ENCODE measurements at regions not wholly inside any gene's neighbourhood (a gene's known extent, or its start where the extent isn't known, plus 50 kb on each side); places are given as distances from the start of the nearest gene placed in this dataset.
"Not testable (repeated sequence)": the region's sequence is repeated elsewhere in the genome, so short reads cannot be mapped to it uniquely, and the experiment has no call there.

- CTCF ChIA-PET; H3K27me3 Mint-ChIP-seq; H3K27ac Mint-ChIP-seq; H3K36me3 Mint-ChIP-seq (ENCODE audit: low read depth); H3K4me1 Mint-ChIP-seq; H3K9me3 Mint-ChIP-seq; POLR2A ChIA-PET; H3K4me3 Mint-ChIP-seq; DNase-seq: not testable (repeated sequence)
Measured at GRCh38 chr15:21174761-21175160, 265.5 kb downstream of the POTEB3 start.

DNA sequence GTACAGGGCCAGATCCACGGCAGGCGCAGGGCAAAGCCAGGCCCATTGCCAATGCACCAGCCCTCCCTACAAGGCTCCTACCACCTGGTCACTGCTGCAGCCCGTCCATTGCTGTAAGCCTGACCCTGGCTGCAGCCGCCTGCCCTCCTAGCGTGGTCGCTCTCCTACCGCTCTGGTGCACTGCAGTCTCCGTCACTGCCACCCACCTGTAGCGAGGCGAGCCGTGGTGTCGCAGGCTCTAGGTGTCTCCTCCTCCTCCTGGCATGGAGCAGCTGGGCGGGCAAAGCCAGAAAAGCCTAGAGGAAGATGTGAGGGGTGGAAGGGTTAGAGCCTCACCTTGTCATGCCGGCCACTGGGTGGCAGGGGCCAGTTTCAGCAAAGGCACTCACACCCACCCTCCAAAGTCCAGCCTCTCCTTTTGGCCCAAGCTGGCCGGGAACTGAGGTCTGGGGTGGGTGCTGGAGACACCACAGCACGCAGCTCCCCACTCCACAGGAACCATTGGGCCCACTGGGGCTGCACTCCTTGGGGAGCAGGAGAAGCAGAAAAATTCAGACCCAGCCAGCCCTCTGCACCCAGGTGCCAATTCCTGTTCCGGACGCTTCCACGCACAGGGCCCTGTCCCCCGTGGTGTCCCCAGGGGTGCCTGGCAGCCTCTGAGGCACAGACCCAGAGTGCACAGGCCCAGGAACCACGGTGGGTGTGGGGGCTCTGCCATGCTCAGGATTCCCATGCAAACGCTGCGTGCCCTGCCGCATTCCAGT, 285.3 kb upstream of the POTEB2 start:
- H3K9me3 Mint-ChIP-seq; H3K4me1 Mint-ChIP-seq; H3K4me3 Mint-ChIP-seq; H3K36me3 Mint-ChIP-seq (ENCODE audit: low read depth); DNase-seq; H3K27ac Mint-ChIP-seq; POLR2A ChIA-PET; CTCF ChIA-PET; H3K27me3 Mint-ChIP-seq: not testable (repeated sequence)

DNA sequence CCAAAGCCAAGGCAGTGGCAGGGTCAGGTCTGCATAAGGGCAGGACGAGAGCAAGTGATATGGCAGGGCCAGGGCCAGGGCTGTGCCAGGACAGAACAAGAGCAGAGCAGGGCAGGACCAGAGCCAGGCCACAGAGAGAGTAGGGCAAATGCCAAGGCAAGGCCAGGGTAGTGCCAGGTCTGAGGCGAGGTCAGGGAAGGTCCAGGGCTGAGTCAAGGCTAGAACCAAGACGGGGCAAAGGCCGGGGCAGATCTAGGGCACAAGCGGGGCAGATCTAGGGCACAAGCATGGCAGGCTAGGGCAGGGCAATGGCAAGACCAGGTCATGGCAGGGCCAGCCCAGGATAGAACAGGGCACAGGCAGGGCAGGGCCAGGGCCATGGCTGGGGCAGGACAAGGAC, 282.0 kb upstream of the POTEB2 start:
- H3K27me3 Mint-ChIP-seq; H3K4me1 Mint-ChIP-seq; H3K4me3 Mint-ChIP-seq; POLR2A ChIA-PET; DNase-seq; H3K9me3 Mint-ChIP-seq; H3K36me3 Mint-ChIP-seq (ENCODE audit: low read depth); H3K27ac Mint-ChIP-seq; CTCF ChIA-PET: not testable (repeated sequence)

GRCh38 chr15:21133893-21134292, 267.8 kb upstream of the POTEB2 start:
- H3K9me3 Mint-ChIP-seq; DNase-seq; CTCF ChIA-PET; POLR2A ChIA-PET; H3K27ac Mint-ChIP-seq; H3K4me3 Mint-ChIP-seq; H3K4me1 Mint-ChIP-seq; H3K36me3 Mint-ChIP-seq (ENCODE audit: low read depth); H3K27me3 Mint-ChIP-seq: not testable (repeated sequence)

DNA sequence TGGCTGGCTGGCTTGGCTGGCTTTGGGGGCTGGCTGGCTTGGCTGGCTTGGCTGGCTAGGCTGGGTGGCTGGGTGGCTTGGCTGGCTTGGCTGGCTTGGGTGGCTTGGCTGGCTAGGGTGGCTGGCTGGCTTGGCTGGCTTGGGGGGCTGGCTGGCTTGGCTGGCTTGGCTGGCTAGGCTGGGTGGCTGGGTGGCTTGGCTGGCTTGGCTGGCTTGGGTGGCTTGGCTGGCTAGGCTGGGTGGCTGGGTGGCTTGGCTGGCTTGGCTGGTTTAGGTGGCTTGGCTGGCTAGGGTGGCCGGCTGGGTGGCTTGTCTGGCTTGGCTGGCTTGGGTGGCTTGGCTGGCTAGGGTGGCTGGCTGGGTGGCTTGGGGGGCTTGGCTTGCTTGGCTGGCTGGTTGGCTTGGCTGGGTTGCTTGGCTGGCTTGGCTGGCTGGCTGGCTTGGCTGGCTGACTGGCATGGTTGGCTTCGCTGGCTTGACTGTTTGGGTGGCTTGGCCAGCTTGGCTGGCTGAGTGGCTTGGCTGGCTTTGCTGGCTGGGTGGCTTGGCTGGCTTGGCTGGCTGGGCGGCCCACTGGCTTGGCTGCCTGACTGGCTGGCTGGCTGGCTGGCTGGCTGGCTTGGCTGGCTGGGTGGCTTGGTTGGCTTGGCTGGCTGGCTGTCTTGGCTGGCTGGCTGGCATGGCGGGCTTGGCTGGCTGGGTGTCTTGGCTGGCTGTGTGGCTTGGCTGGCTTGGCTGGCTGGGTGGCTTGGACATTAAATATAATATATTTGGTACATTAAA, 246.3 kb upstream of the POTEB2 start:
- H3K4me1 Mint-ChIP-seq; H3K4me3 Mint-ChIP-seq; H3K36me3 Mint-ChIP-seq (ENCODE audit: low read depth); H3K9me3 Mint-ChIP-seq; CTCF ChIA-PET; DNase-seq; H3K27ac Mint-ChIP-seq; POLR2A ChIA-PET; H3K27me3 Mint-ChIP-seq: not testable (repeated sequence)

DNA sequence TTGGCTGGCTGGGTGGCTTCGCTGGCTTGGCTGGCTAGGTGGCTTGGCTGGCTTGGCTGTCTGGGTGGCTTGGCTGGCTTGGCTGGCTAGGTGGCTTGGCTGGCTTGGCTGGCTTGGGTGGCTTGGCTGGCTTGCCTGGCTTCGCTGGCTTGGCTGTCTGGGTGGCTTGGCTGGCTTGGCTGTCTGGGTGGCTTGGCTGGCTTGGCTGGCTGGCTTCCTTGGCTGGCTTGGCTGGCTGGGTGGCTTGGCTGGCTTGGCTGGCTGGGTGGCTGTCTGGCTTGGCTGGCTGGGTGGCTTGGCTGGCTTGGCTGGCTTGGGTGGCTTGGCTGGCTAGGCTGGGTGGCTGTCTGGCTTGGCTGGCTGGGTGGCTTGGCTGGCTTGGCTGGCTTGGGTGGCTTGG, 245.7 kb upstream of the POTEB2 start:
- H3K27ac Mint-ChIP-seq; H3K9me3 Mint-ChIP-seq; H3K36me3 Mint-ChIP-seq (ENCODE audit: low read depth); H3K4me3 Mint-ChIP-seq; CTCF ChIA-PET; POLR2A ChIA-PET; H3K27me3 Mint-ChIP-seq; H3K4me1 Mint-ChIP-seq: not testable (repeated sequence)
- DNase-seq, result peak; percentile 6

DNA sequence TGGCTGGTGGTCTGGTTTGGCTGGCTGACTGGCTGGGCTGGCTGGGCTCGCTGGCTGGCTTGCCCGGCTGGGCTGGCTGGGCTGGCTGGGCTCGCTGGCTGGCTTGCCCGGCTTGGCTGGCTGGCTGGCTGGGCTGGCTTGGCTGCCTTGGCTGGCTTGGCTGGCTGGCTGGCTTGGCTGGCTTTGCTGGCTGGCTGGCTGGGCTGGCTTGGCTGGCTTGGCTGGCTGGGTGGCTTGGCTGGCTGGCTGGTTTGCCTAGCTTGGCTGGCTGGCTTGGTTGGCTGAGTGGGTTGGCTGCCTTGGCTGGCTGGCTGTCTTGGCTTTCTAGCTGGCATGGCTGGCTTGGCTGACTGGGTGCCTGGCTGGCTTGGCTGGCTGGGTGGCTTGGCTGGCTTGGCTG, 245.1 kb upstream of the POTEB2 start:
- CTCF ChIA-PET; H3K4me1 Mint-ChIP-seq; H3K36me3 Mint-ChIP-seq (ENCODE audit: low read depth); H3K27ac Mint-ChIP-seq; H3K9me3 Mint-ChIP-seq; H3K4me3 Mint-ChIP-seq; POLR2A ChIA-PET; DNase-seq; H3K27me3 Mint-ChIP-seq: not testable (repeated sequence)

GRCh38 chr15:21110187-21110804, 244.2 kb upstream of the POTEB2 start:
- H3K36me3 Mint-ChIP-seq (ENCODE audit: low read depth); H3K27me3 Mint-ChIP-seq; H3K4me3 Mint-ChIP-seq; POLR2A ChIA-PET; H3K27ac Mint-ChIP-seq; H3K9me3 Mint-ChIP-seq; CTCF ChIA-PET; H3K4me1 Mint-ChIP-seq: not testable (repeated sequence)
- DNase-seq, result peak; percentile 6

- H3K4me1 Mint-ChIP-seq; H3K27me3 Mint-ChIP-seq; H3K36me3 Mint-ChIP-seq (ENCODE audit: low read depth); H3K27ac Mint-ChIP-seq; H3K9me3 Mint-ChIP-seq; POLR2A ChIA-PET; DNase-seq; CTCF ChIA-PET; H3K4me3 Mint-ChIP-seq: not testable (repeated sequence)
Measured at GRCh38 chr15:21108384-21108783, 242.3 kb upstream of the POTEB2 start.

- H3K27ac Mint-ChIP-seq; CTCF ChIA-PET; H3K9me3 Mint-ChIP-seq; POLR2A ChIA-PET; DNase-seq; H3K27me3 Mint-ChIP-seq; H3K4me1 Mint-ChIP-seq; H3K36me3 Mint-ChIP-seq (ENCODE audit: low read depth); H3K4me3 Mint-ChIP-seq: not testable (repeated sequence)
Measured at GRCh38 chr15:21107399-21108381, 241.6 kb upstream of the POTEB2 start.

DNA sequence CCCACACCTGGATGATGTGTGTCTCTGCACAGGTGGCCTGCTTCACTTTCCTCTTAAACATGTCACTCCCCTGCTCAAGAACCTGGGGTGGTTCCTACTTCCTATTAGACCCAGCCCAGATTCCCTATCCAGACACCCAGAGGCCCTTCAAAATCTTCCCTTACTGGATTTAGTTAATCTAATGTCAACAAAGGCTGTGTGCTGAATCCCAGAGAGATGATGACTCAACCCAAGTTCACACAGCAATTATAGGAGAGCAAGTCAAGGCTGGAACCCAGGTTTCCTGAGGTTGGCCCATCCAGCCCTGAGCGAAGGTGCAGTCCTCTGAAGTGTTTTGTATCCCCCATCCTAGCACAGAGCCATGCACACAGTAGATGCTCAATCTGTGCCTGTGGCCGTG, 230.5 kb upstream of the POTEB2 start:
- H3K9me3 Mint-ChIP-seq; H3K27me3 Mint-ChIP-seq; DNase-seq; H3K36me3 Mint-ChIP-seq (ENCODE audit: low read depth); H3K4me3 Mint-ChIP-seq; H3K27ac Mint-ChIP-seq; CTCF ChIA-PET; POLR2A ChIA-PET; H3K4me1 Mint-ChIP-seq: not testable (repeated sequence)

DNA sequence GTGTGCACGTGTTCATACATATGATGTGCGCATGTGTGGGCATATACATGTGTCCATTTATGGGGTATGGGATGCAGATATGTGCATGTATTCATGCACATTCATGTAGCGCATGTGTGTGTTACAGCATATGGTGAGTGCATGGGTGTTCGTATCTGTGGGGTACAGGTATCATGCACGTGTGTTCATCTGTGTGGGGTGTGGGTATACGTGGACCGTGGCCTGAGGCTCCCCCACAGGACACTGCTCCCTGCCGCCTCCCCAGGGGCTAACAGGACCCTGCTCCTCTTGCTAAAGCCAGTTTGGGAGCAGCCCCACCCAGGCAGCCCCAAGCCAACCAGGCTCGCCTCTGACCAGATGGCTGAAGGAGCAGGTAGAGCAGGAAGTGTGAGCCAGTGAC, 213.4 kb upstream of the POTEB2 start:
- POLR2A ChIA-PET; H3K27me3 Mint-ChIP-seq; CTCF ChIA-PET; DNase-seq; H3K27ac Mint-ChIP-seq; H3K4me1 Mint-ChIP-seq; H3K9me3 Mint-ChIP-seq; H3K36me3 Mint-ChIP-seq (ENCODE audit: low read depth); H3K4me3 Mint-ChIP-seq: not testable (repeated sequence)

DNA sequence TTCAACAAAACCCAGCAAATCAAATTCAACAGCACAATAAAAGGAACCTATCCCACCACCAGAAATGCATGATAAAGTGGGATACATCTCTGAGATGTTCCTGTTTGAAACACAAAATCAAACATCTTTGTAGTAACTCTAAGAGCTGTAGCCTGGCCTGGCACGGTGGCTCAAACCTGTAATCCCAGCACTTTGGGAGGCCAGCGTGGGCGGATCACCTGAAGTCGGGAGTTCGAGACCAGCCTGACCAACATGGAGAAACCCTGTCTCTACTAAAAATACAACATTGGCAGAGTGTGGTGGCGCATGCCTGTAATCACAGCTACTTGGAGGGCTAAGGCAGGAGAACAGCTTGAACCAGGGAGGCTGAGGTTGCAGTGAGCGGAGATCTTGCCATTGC, 202.8 kb upstream of the POTEB2 start:
- H3K36me3 Mint-ChIP-seq (ENCODE audit: low read depth); H3K9me3 Mint-ChIP-seq; H3K27ac Mint-ChIP-seq; H3K27me3 Mint-ChIP-seq; H3K4me3 Mint-ChIP-seq; CTCF ChIA-PET; POLR2A ChIA-PET; DNase-seq; H3K4me1 Mint-ChIP-seq: not testable (repeated sequence)
